NB4 (cell line): ENCODE measurements at regions not wholly inside any gene's neighbourhood (a gene's known extent, or its start where the extent isn't known, plus 50 kb on each side); places are given as distances from the start of the nearest gene placed in this dataset.

Experiments
- MAX ChIP-seq: IDR thresholded peaks from 2 replicates; pipeline ENCODE4 v1.6.1; 2011; ENCODE audit warnings: low read depth, low read length
- MYC ChIP-seq: IDR thresholded peaks from 2 replicates; pipeline ENCODE4 v1.6.1; 2011; ENCODE audit warnings: low read depth, low read length
- POLR2A ChIP-seq: IDR thresholded peaks from 2 replicates; pipeline ENCODE4 v1.6.1; 2011; ENCODE audit warnings: mild to moderate bottlenecking; ENCODE audit not compliant: insufficient read length; ENCODE audit errors: extremely low read depth
- TF ChIP-seq, protein P1 (sequence below): IDR thresholded peaks from one replicate; pipeline ENCODE4 v1.5.1; 2012; ENCODE audit warnings: low read depth, low read length

DNA sequence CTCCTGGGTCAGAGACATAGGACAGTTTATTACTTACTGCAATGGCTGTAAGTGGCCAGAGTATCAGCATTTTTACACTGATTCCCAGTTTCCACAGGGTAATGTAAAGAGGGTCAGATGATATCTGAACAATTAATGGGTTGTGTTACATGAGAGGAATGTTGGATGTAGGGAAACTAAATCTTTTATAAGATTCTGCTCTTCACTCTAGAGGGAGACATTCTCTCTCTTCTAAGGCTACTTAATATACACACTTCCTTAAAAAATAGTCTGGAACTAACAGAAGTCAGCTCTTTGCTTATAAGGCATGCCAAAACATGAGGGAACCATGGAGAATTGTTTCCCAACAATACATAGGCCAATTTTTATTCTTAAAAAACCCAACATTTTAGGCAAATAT lies 389.8 kb downstream of the ETNK1 start:
- TF ChIP-seq, protein P1, sequence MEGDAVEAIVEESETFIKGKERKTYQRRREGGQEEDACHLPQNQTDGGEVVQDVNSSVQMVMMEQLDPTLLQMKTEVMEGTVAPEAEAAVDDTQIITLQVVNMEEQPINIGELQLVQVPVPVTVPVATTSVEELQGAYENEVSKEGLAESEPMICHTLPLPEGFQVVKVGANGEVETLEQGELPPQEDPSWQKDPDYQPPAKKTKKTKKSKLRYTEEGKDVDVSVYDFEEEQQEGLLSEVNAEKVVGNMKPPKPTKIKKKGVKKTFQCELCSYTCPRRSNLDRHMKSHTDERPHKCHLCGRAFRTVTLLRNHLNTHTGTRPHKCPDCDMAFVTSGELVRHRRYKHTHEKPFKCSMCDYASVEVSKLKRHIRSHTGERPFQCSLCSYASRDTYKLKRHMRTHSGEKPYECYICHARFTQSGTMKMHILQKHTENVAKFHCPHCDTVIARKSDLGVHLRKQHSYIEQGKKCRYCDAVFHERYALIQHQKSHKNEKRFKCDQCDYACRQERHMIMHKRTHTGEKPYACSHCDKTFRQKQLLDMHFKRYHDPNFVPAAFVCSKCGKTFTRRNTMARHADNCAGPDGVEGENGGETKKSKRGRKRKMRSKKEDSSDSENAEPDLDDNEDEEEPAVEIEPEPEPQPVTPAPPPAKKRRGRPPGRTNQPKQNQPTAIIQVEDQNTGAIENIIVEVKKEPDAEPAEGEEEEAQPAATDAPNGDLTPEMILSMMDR: no peak
- TF ChIP-seq POLR2A (no peak), MYC (no peak), MAX (no peak)
